ENCODE measurements at regions not wholly inside any gene's neighbourhood (a gene's known extent, or its start where the extent isn't known, plus 50 kb on each side); places are given as distances from the start of the nearest gene placed in this dataset.

DNA sequence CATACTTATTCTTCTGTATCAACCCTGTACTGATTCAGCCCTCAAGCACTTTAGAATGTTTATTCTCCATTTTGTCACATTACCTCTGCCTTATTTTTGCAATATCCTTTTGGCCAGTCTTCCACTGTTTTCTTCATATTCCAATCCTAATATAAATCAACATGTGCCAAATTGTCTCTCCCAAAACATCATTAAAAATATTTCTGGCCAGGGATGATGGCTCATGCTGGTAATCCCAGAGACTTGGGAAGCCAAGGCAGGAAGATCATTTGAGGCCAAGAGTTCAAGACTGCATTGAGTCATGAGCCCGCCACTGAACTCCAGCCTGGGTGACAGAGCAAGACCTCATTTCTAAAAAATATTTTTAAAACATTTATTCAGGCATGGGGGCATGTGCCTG is 641.4 kb upstream of the CBLB start:
- Mint-ChIP-seq H3K36me3 (ENCODE audit: low read depth, unreplicated experiment) (no peaks in the 10 kb centered on the region), H3K9me3 (ENCODE audit: unreplicated experiment) (no peaks in the 10 kb centered on the region), H3K4me1 (ENCODE audit: unreplicated experiment) (no peaks in the 10 kb centered on the region), H3K27ac (ENCODE audit: unreplicated experiment) (no peak overlapping the region), H3K4me3 (ENCODE audit: unreplicated experiment) (no peak overlapping the region), H3K27me3 (ENCODE audit: unreplicated experiment) (no peaks in the 10 kb centered on the region)
- TF ChIP-seq, protein P1, sequence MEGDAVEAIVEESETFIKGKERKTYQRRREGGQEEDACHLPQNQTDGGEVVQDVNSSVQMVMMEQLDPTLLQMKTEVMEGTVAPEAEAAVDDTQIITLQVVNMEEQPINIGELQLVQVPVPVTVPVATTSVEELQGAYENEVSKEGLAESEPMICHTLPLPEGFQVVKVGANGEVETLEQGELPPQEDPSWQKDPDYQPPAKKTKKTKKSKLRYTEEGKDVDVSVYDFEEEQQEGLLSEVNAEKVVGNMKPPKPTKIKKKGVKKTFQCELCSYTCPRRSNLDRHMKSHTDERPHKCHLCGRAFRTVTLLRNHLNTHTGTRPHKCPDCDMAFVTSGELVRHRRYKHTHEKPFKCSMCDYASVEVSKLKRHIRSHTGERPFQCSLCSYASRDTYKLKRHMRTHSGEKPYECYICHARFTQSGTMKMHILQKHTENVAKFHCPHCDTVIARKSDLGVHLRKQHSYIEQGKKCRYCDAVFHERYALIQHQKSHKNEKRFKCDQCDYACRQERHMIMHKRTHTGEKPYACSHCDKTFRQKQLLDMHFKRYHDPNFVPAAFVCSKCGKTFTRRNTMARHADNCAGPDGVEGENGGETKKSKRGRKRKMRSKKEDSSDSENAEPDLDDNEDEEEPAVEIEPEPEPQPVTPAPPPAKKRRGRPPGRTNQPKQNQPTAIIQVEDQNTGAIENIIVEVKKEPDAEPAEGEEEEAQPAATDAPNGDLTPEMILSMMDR (IDR thresholded peaks at IDR 0.05; ENCODE audit: unreplicated experiment), result no peak
- DNase-seq (ENCODE audit: low spot score), result no peak

DNA sequence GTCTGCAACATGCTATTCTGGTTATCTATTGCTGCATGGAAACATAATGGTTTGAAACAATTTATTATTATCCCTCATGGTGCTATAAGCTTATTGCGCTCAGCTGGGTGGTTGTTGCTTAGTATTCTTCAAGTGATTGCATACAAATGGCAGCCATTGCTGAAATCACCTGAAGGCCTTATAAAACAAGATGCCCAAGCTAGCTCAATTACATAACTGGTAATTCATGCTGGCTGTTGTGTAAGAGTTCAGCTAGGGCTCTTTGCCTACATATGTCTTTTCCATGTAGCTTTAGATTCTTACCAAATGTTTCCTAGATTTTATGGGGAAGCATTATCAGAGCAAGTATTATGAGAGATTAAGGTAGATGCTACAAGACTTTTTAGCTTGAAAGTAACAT is 644.0 kb upstream of the CBLB start:
- no peak overlapping the region for H3K4me3 Mint-ChIP-seq (ENCODE audit: unreplicated experiment)
- H3K27me3 Mint-ChIP-seq (ENCODE audit: unreplicated experiment), result no peaks in the 10 kb centered on the region
- H3K9me3 Mint-ChIP-seq (ENCODE audit: unreplicated experiment), result no peaks in the 10 kb centered on the region
- no peak overlapping the region for H3K27ac Mint-ChIP-seq (ENCODE audit: unreplicated experiment)
- DNase-seq (ENCODE audit: low spot score), result no peak
- H3K4me1 Mint-ChIP-seq (ENCODE audit: unreplicated experiment), result no peaks in the 10 kb centered on the region
- TF ChIP-seq, protein P1 (IDR thresholded peaks at IDR 0.05; ENCODE audit: unreplicated experiment), result no peak
- H3K36me3 Mint-ChIP-seq (ENCODE audit: low read depth, unreplicated experiment), result no peaks in the 10 kb centered on the region

DNA sequence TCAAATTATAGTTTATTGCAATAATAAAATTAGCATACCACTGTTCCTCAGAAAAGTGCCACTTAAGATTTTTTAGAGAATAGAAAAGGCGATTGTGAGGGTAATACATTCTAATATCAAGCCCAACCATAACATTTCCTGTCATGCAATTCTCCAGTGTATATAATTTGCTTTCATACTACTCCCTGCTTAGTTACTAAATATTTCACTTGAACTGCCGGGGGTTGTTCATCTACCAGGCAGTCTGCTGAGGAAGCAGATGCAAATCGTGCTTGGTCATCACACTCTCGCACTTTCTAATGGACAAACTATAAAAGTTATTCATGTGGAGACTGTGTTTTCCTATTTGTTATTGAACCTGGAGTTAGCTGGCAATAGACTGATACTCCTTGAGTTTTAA is 645.6 kb upstream of the CBLB start:
- Mint-ChIP-seq H3K4me1 (ENCODE audit: unreplicated experiment) (no peaks in the 10 kb centered on the region), H3K4me3 (ENCODE audit: unreplicated experiment) (no peak overlapping the region), H3K27ac (ENCODE audit: unreplicated experiment) (no peak overlapping the region), H3K27me3 (ENCODE audit: unreplicated experiment) (no peaks in the 10 kb centered on the region), H3K36me3 (ENCODE audit: low read depth, unreplicated experiment) (no peaks in the 10 kb centered on the region), H3K9me3 (ENCODE audit: unreplicated experiment) (no peaks in the 10 kb centered on the region)
- DNase-seq (ENCODE audit: low spot score), result no peak
- TF ChIP-seq, protein P1 (IDR thresholded peaks at IDR 0.05; ENCODE audit: unreplicated experiment), result no peak

DNA sequence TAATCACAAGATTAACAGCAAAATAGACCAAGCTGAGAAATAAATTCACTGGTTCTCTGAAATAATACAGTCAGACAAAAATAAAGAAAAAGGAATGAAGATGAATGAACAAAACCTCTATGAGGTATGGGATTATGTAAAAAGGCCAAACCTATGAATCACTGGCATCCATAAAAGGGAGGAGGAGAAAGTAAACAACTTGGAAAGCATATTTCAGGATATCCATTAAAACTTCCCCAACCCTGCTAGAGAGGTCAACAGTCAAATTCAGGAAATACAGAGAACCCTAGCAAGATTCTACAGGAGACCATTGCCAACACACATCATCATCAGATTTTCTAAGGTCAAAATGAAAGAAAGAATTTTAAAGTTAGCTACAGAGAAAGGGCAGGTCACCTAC is 649.7 kb upstream of the CBLB start:
- TF ChIP-seq, protein P1 (IDR thresholded peaks at IDR 0.05; ENCODE audit: unreplicated experiment), result no peak

DNA sequence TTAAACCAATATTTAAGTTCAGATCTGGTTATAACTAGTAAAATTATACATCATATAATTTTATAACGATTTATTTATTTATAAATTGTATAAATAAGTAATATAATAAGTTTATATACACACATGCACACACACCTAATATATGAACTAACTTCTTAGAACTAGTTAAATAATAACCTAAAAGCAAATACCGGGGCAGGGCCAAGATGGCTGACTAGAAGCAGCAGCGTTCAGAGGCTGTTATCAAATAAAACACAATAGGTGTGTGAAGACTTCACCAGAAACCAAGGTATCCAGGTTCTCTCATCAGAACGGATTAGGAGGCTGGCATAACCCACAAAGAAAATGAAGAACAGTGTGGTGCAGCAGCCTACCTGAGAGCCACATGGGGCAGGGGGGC is 653.6 kb upstream of the CBLB start:
- no peaks in the 10 kb centered on the region for H3K36me3 Mint-ChIP-seq (ENCODE audit: low read depth, unreplicated experiment)
- H3K9me3 Mint-ChIP-seq (ENCODE audit: unreplicated experiment), result no peaks in the 10 kb centered on the region
- DNase-seq (ENCODE audit: low spot score), result no peak
- no peak overlapping the region for H3K27ac Mint-ChIP-seq (ENCODE audit: unreplicated experiment)
- H3K4me3 Mint-ChIP-seq (ENCODE audit: unreplicated experiment), result no peak overlapping the region
- TF ChIP-seq, protein P1 (IDR thresholded peaks at IDR 0.05; ENCODE audit: unreplicated experiment), result no peak
- no peaks in the 10 kb centered on the region for H3K4me1 Mint-ChIP-seq (ENCODE audit: unreplicated experiment)
- peaks cover 2% of the 10 kb centered on the region for H3K27me3 Mint-ChIP-seq (ENCODE audit: unreplicated experiment)

More for the DNA sequence above, 649.7 kb upstream of the CBLB start:
- no peak overlapping the region for H3K27ac Mint-ChIP-seq (ENCODE audit: unreplicated experiment)
- H3K4me1 Mint-ChIP-seq (ENCODE audit: unreplicated experiment), result no peaks in the 10 kb centered on the region
- no peaks in the 10 kb centered on the region for H3K27me3 Mint-ChIP-seq (ENCODE audit: unreplicated experiment)
- H3K4me3 Mint-ChIP-seq (ENCODE audit: unreplicated experiment), result no peak overlapping the region
- no peaks in the 10 kb centered on the region for H3K36me3 Mint-ChIP-seq (ENCODE audit: low read depth, unreplicated experiment)
- H3K9me3 Mint-ChIP-seq (ENCODE audit: unreplicated experiment), result no peaks in the 10 kb centered on the region
- no peak for DNase-seq (ENCODE audit: low spot score)

All from endothelial cell (in vitro differentiated cells).